Naive thymus-derived CD4-positive, alpha-beta T cell (primary cell): ENCODE measurements at regions not wholly inside any gene's neighbourhood (a gene's known extent, or its start where the extent isn't known, plus 50 kb on each side); places are given as distances from the start of the nearest gene placed in this dataset.

Source experiments
- ATAC-seq: fragments of 150-1000 bp; cut with Tn5 transposase; 2 replicates; pipeline ENCODE4 v1.10.0; 2021; ENCODE audit warnings: mild to moderate bottlenecking, moderate library complexity
- CTCF ChIA-PET: fragments of 350-600 bp; sonication (Branson Sonifier 250); formaldehyde crosslinking; loops from one replicate; lab custom pipeline; 2021; ENCODE audit warnings: antibody characterized with exemption; lab: Charles Lee
- POLR2A ChIA-PET: fragments of 350-600 bp; sonication (Branson Sonifier 250); formaldehyde crosslinking; loops from one replicate; lab custom pipeline; 2021; ENCODE audit warnings: antibody characterized with exemption, inconsistent platforms; lab: Charles Lee
- DNase-seq, 9 donors: peaks; one replicate each; pipeline versions ENCODE4 v3.0.0 to v3.0.0-alpha.2; 2020 to 2022; ENCODE audit warnings: mixed read lengths in 1 of 9
- H3K27ac ChIP-seq: one replicate; pipeline ENCODE4 v1.7.0; 2013; ENCODE audit warnings: mild to moderate bottlenecking, low read depth, low read length, moderate library complexity
- H3K27me3 ChIP-seq, 2 donors: one replicate each; pipeline ENCODE4 v1.7.0; 2013; ENCODE audit warnings: low read length in 2 of 2, mild to moderate bottlenecking in 2 of 2, moderate library complexity in 2 of 2; ENCODE audit not compliant: control insufficient read depth in 2 of 2, insufficient read depth in 2 of 2
- H3K36me3 ChIP-seq, 3 experiments: 1 replicate in 2 of 3; 2 replicates in 1 of 3; pipeline ENCODE4 v1.7.0; 2013; ENCODE audit warnings: low read length in 3 of 3, mild to moderate bottlenecking in 3 of 3, moderate library complexity in 1 of 3; ENCODE audit not compliant: insufficient read depth in 3 of 3, control insufficient read depth in 2 of 3
- H3K4me1 ChIP-seq, 2 donors: one replicate each; pipeline ENCODE4 v1.7.0; 2013; ENCODE audit warnings: low read length in 2 of 2, mild to moderate bottlenecking in 2 of 2, moderate library complexity in 1 of 2; ENCODE audit not compliant: control insufficient read depth in 2 of 2, insufficient read depth in 2 of 2
- H3K4me3 ChIP-seq: 2 replicates; pipeline ENCODE4 v1.7.0; 2013; ENCODE audit warnings: mild to moderate bottlenecking, low read length
- H3K9me3 ChIP-seq, 3 experiments: 1 replicate in 2 of 3; 2 replicates in 1 of 3; pipeline ENCODE4 v1.7.0; 2013; ENCODE audit warnings: low read length in 3 of 3; ENCODE audit not compliant: control insufficient read depth in 2 of 3
- H3K27ac Mint-ChIP-seq, 9 donors: one replicate each; pipeline ENCODE4 v1.8.0; 2020 to 2022; ENCODE audit warnings: mixed read lengths in 9 of 9, mild to moderate bottlenecking in 8 of 9, moderate library complexity in 5 of 9, inconsistent platforms in 2 of 9
- H3K27me3 Mint-ChIP-seq, 5 donors: one replicate each; pipeline ENCODE4 v1.8.0; 2021 to 2022; ENCODE audit warnings: mixed read lengths in 5 of 5, mild to moderate bottlenecking in 1 of 5
- H3K36me3 Mint-ChIP-seq, 5 donors: one replicate each; pipeline ENCODE4 v1.8.0; 2020 to 2022; ENCODE audit warnings: mixed read lengths in 5 of 5, mild to moderate bottlenecking in 3 of 5, inconsistent platforms in 1 of 5
- H3K4me1 Mint-ChIP-seq, 7 donors: one replicate each; pipeline ENCODE4 v1.8.0; 2020 to 2022; ENCODE audit warnings: mixed read lengths in 7 of 7, mild to moderate bottlenecking in 3 of 7, inconsistent platforms in 1 of 7
- H3K4me3 Mint-ChIP-seq, 10 donors: one replicate each; pipeline ENCODE4 v1.8.0; 2020 to 2022; ENCODE audit warnings: mild to moderate bottlenecking in 10 of 10, mixed read lengths in 10 of 10, moderate library complexity in 6 of 10, inconsistent platforms in 2 of 10
- H3K9me3 Mint-ChIP-seq, 11 donors: one replicate each; pipeline ENCODE4 v1.8.0; 2020 to 2022; ENCODE audit warnings: mixed read lengths in 11 of 11, mild to moderate bottlenecking in 4 of 11, inconsistent platforms in 1 of 11, moderate library complexity in 1 of 11
- intact Hi-C, 2 donors: fragments of 100-400 bp; cut with micrococcal nuclease; formaldehyde crosslinking; loops; one replicate each; pipeline ENCODE4 v1.15.1; 2023

- DNase-seq (no peak), ATAC-seq (no peak)
- Mint-ChIP-seq H3K4me1 (no peaks in the 10 kb centered on the region), H3K36me3 (no peaks in the 10 kb centered on the region), H3K4me3 (no peak overlapping the region), H3K9me3 (no peaks in the 10 kb centered on the region), H3K27me3 (peaks cover 0 to 7% (median 0%) of the 10 kb centered on the region in 5 donors), H3K27ac (peak overlapping the region in 2 of 9 donors; percentile 14 to 49)
- Histone ChIP-seq H3K27me3 (no peaks in the 10 kb centered on the region), H3K4me1 (no peaks in the 10 kb centered on the region), H3K27ac (no peak overlapping the region), H3K36me3 (no peaks in the 10 kb centered on the region), H3K9me3 (no peaks in the 10 kb centered on the region), H3K4me3 (no peak overlapping the region)
- intact Hi-C loops, result no loop called here
- ChIA-PET POLR2A (interaction anchor here (1.0 kb wide), 1 partner anchor 8 kb away, joined by 3 read pairs; no protein-coding TSS in a partner anchor), CTCF (interaction anchor here (1.4 kb wide), 1 partner anchor 9 kb away, joined by 5 read pairs; no protein-coding TSS in a partner anchor)
Observed at GRCh38 chr11:62073061-62073460, 50.8 kb upstream of the INCENP start.

- H3K4me1 Mint-ChIP-seq, result no peaks in the 10 kb centered on the region
- ChIA-PET POLR2A (no interaction called here), CTCF (interaction anchor here (2.0 kb wide), 1 partner anchor 10 kb away, joined by 6 read pairs; no protein-coding TSS in a partner anchor)
- H3K9me3 Mint-ChIP-seq, result no peaks in the 10 kb centered on the region
- ATAC-seq (no peak), DNase-seq (no peak)
- Histone ChIP-seq H3K4me1 (no peaks in the 10 kb centered on the region), H3K4me3 (no peak overlapping the region), H3K27ac (no peak overlapping the region), H3K27me3 (no peaks in the 10 kb centered on the region), H3K36me3 (no peaks in the 10 kb centered on the region), H3K9me3 (no peaks in the 10 kb centered on the region)
- H3K4me3 Mint-ChIP-seq, result no peak overlapping the region
- peaks cover 0 to 7% (median 0%) of the 10 kb centered on the region in 5 donors for H3K27me3 Mint-ChIP-seq
- H3K27ac Mint-ChIP-seq, result no peak overlapping the region
- H3K36me3 Mint-ChIP-seq, result no peaks in the 10 kb centered on the region
- intact Hi-C loops, result no loop called here
Observed at GRCh38 chr11:62071408-62071807, 52.4 kb upstream of the INCENP start.

GRCh38 chr11:62069986-62070919 lies 53.6 kb upstream of the INCENP start:
- Histone ChIP-seq H3K27ac (no peak overlapping the region), H3K9me3 (no peaks in the 10 kb centered on the region), H3K36me3 (no peaks in the 10 kb centered on the region), H3K4me1 (no peaks in the 10 kb centered on the region), H3K27me3 (no peaks in the 10 kb centered on the region), H3K4me3 (no peak overlapping the region)
- Mint-ChIP-seq H3K27ac (no peak overlapping the region), H3K4me1 (no peaks in the 10 kb centered on the region), H3K4me3 (no peak overlapping the region), H3K9me3 (no peaks in the 10 kb centered on the region), H3K27me3 (peaks cover 0 to 7% (median 0%) of the 10 kb centered on the region in 5 donors), H3K36me3 (no peaks in the 10 kb centered on the region)
- CTCF ChIA-PET, result interaction anchor here (2.0 kb wide), 1 partner anchor 12 kb away, joined by 6 read pairs; no protein-coding TSS in a partner anchor
- POLR2A ChIA-PET, result no interaction called here
- no peak for ATAC-seq
- no peak for DNase-seq
- intact Hi-C loops, result no loop called here

- peaks cover 0 to 1% (median 0%) of the 10 kb centered on the region in 7 donors for H3K4me1 Mint-ChIP-seq
- no peaks in the 10 kb centered on the region for H3K36me3 Mint-ChIP-seq
- Histone ChIP-seq H3K36me3 (no peaks in the 10 kb centered on the region), H3K9me3 (no peaks in the 10 kb centered on the region), H3K27ac (no peak overlapping the region), H3K27me3 (no peaks in the 10 kb centered on the region), H3K4me1 (no peaks in the 10 kb centered on the region), H3K4me3 (no peak overlapping the region)
- intact Hi-C loops, result no loop called here
- ATAC-seq (no peak), DNase-seq (no peak)
- H3K27ac Mint-ChIP-seq, result peak overlapping the region in 1 of 9 donors; percentile 62
- H3K27me3 Mint-ChIP-seq, result peaks cover 0 to 7% (median 0%) of the 10 kb centered on the region in 5 donors
- no peak overlapping the region for H3K4me3 Mint-ChIP-seq
- POLR2A ChIA-PET, result no interaction called here
- no peaks in the 10 kb centered on the region for H3K9me3 Mint-ChIP-seq
- CTCF ChIA-PET, result interaction anchor here (0.6 kb wide), 1 partner anchor 30 kb away, joined by 3 read pairs; no protein-coding TSS in a partner anchor
Observed at GRCh38 chr11:62069374-62069773, 54.4 kb upstream of the INCENP start.

- ChIA-PET POLR2A (no interaction called here), CTCF (interaction anchor here (0.6 to 1.2 kb wide), 2 partner anchors 13 to 31 kb away, joined by 3 to 4 read pairs; no protein-coding TSS in a partner anchor)
- Histone ChIP-seq H3K27me3 (no peaks in the 10 kb centered on the region), H3K27ac (no peak overlapping the region), H3K4me1 (no peaks in the 10 kb centered on the region), H3K36me3 (no peaks in the 10 kb centered on the region), H3K9me3 (no peaks in the 10 kb centered on the region), H3K4me3 (no peak overlapping the region)
- DNase-seq (no peak), ATAC-seq (no peak)
- Mint-ChIP-seq H3K9me3 (no peaks in the 10 kb centered on the region), H3K27me3 (peaks cover 0 to 7% (median 0%) of the 10 kb centered on the region in 5 donors), H3K4me1 (peaks cover 0 to 1% (median 0%) of the 10 kb centered on the region in 7 donors), H3K27ac (no peak overlapping the region), H3K36me3 (no peaks in the 10 kb centered on the region), H3K4me3 (no peak overlapping the region)
- intact Hi-C loops, result no loop called here
Observed at GRCh38 chr11:62068730-62069129, 55.1 kb upstream of the INCENP start.

- CTCF ChIA-PET, result interaction anchor here (1.2 kb wide), 1 partner anchor 14 kb away, joined by 4 read pairs; no protein-coding TSS in a partner anchor
- intact Hi-C loops, result no loop called here
- H3K27me3 ChIP-seq, result no peaks in the 10 kb centered on the region
Observed at GRCh38 chr11:62067741-62068140, 56.1 kb upstream of the INCENP start.

More at GRCh38 chr11:62067741-62068140, 56.1 kb upstream of the INCENP start:
- Histone ChIP-seq H3K4me1 (no peaks in the 10 kb centered on the region), H3K36me3 (no peaks in the 10 kb centered on the region), H3K27ac (no peak overlapping the region), H3K9me3 (no peaks in the 10 kb centered on the region), H3K4me3 (no peak overlapping the region)
- H3K9me3 Mint-ChIP-seq, result no peaks in the 10 kb centered on the region
- POLR2A ChIA-PET, result interaction anchor here (0.6 kb wide), 1 partner anchor 31 kb away, joined by 3 read pairs; no protein-coding TSS in a partner anchor
- no peak overlapping the region for H3K27ac Mint-ChIP-seq
- no peak overlapping the region for H3K4me3 Mint-ChIP-seq
- peaks cover 0 to 7% (median 0%) of the 10 kb centered on the region in 5 donors for H3K27me3 Mint-ChIP-seq
- H3K36me3 Mint-ChIP-seq, result no peaks in the 10 kb centered on the region
- ATAC-seq (no peak), DNase-seq (no peak)
- peaks cover 0 to 1% (median 0%) of the 10 kb centered on the region in 7 donors for H3K4me1 Mint-ChIP-seq
